ENCODE measurements at regions not wholly inside any gene's neighbourhood (a gene's known extent, or its start where the extent isn't known, plus 50 kb on each side); places are given as distances from the start of the nearest gene placed in this dataset.

GRCh38 chr6:71414486-71414885, 125.9 kb downstream of the OGFRL1 start:
- peaks cover under 1% of the 10 kb centered on the region for H3K27me3 ChIP-seq (ENCODE audit: control insufficient read depth, insufficient read depth, low read length)
- no peaks in the 10 kb centered on the region for H3K36me3 ChIP-seq (ENCODE audit: control insufficient read depth, insufficient read depth, low read length)
- H3K4me3 ChIP-seq (ENCODE audit: low read length) = no peak overlapping the region
- H3K9ac ChIP-seq (ENCODE audit: low read length) = no peak overlapping the region
- H3K4me1 ChIP-seq (ENCODE audit: control insufficient read depth, insufficient read depth, low read length) = peaks cover 12% of the 10 kb centered on the region
- no peaks in the 10 kb centered on the region for H3K9me3 ChIP-seq (ENCODE audit: control insufficient read depth, low read length)

GRCh38 chr6:71419217-71420094, 130.8 kb downstream of the OGFRL1 start:
- Histone ChIP-seq H3K27me3 (ENCODE audit: control insufficient read depth, insufficient read depth, low read length) (peaks cover 6% of the 10 kb centered on the region), H3K9me3 (ENCODE audit: control insufficient read depth, low read length) (no peaks in the 10 kb centered on the region), H3K4me1 (ENCODE audit: control insufficient read depth, insufficient read depth, low read length) (no peaks in the 10 kb centered on the region)

DNA sequence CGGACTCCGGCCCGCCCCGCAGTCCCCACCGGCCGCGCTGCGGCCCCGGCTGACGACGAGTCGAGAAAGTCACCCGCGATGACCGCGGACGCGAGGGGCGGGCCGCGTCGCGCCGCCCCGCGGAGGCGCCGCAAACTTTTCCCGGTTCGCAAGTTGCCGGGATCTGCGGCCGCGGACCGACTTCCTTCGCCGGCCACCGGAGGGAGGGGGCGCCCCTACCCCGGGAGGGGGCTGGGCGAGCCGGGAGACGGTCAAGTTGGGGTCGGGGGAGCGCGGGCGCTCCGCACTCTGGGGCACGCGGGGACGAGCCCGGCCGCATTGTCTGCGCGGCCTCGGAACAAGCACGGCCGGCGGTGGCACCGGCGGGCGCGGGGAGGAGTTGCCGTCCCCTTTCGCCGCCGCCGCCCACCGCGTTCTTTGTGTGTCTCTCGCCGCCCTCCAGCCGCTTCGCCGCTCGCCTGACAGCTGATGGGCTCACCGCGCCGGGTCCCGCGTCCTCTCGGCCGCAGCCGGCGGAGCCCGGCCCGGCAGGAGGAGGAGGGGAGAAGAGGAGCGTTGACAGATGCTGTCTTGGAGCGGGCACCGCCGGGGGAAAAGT, 131.6 kb downstream of the OGFRL1 start:
- peak overlapping the region; percentile 82 for H3K4me3 ChIP-seq (ENCODE audit: low read length)
- peak overlapping the region; percentile 63 for H3K9ac ChIP-seq (ENCODE audit: low read length)
- H3K27me3 ChIP-seq (ENCODE audit: control insufficient read depth, insufficient read depth, low read length) = peaks cover 6% of the 10 kb centered on the region
- H3K4me1 ChIP-seq (ENCODE audit: control insufficient read depth, insufficient read depth, low read length) = no peaks in the 10 kb centered on the region
- no peaks in the 10 kb centered on the region for H3K9me3 ChIP-seq (ENCODE audit: control insufficient read depth, low read length)
- H3K36me3 ChIP-seq (ENCODE audit: control insufficient read depth, insufficient read depth, low read length) = no peaks in the 10 kb centered on the region

More at GRCh38 chr6:71419217-71420094, 130.8 kb downstream of the OGFRL1 start:
- peak overlapping the region; percentile 63 for H3K9ac ChIP-seq (ENCODE audit: low read length)
- peak overlapping the region; percentile 82 for H3K4me3 ChIP-seq (ENCODE audit: low read length)
- no peaks in the 10 kb centered on the region for H3K36me3 ChIP-seq (ENCODE audit: control insufficient read depth, insufficient read depth, low read length)

DNA sequence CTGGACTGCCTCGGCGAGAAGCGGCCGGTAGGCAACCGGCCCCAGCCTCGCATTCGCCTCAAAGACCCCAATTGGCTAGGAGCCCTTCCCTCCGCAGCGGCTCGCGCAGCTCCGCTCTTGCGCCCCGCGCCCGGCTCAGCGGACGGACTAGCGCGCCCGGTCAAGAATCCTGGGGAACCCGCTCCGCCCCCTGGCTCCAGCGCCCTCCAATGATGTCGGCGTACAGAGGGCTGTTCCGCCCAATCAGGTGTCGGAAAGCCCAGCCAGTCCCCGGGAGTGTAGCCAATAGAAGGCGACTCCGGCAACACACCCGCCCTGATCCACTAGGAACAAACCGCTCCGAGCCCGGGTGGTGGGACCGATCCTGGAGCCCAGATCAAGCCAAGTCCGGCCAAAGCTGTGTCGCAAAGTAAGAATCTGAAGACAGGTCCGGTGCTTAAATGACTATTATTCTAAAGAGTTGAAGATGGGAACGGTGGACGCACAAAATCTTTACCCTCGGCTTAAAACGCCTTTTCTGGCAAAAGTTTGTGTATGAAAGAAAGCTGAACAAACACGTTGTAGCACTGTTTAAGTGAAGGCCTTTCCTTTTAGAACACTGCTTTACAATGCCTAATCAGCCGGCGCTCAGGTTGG, 132.2 kb downstream of the OGFRL1 start:
- H3K4me1 ChIP-seq (ENCODE audit: control insufficient read depth, insufficient read depth, low read length) = no peaks in the 10 kb centered on the region
- H3K9me3 ChIP-seq (ENCODE audit: control insufficient read depth, low read length) = no peaks in the 10 kb centered on the region
- H3K9ac ChIP-seq (ENCODE audit: low read length) = peak overlapping the region; percentile 63
- H3K4me3 ChIP-seq (ENCODE audit: low read length) = peak overlapping the region; percentile 82
- no peaks in the 10 kb centered on the region for H3K36me3 ChIP-seq (ENCODE audit: control insufficient read depth, insufficient read depth, low read length)
- H3K27me3 ChIP-seq (ENCODE audit: control insufficient read depth, insufficient read depth, low read length) = peaks cover 6% of the 10 kb centered on the region

DNA sequence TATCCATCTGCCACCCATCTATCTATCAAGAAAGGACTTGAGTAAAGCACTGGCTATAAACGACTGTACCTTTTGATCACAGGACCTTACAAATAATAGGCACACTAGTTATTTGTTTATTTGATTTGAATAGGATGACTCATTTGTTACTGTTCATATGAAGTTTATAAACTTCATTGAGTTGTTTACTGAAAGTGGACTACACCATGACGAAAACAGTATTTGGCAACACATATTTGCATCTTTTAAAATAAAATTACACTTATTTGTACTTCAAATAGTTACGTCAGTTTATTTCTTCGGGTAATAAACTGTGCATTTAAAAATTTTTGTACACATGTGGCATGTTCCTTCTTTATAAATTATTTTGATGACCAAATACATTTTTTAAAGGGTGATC, 133.0 kb downstream of the OGFRL1 start:
- no peak overlapping the region for H3K9ac ChIP-seq (ENCODE audit: low read length)
- peaks cover 6% of the 10 kb centered on the region for H3K27me3 ChIP-seq (ENCODE audit: control insufficient read depth, insufficient read depth, low read length)

GRCh38 chr6:71430018-71430417, 141.4 kb downstream of the OGFRL1 start:
- Histone ChIP-seq H3K9ac (ENCODE audit: low read length) (no peak overlapping the region), H3K36me3 (ENCODE audit: control insufficient read depth, insufficient read depth, low read length) (no peaks in the 10 kb centered on the region), H3K27me3 (ENCODE audit: control insufficient read depth, insufficient read depth, low read length) (peaks cover 4% of the 10 kb centered on the region), H3K4me3 (ENCODE audit: low read length) (no peak overlapping the region), H3K4me1 (ENCODE audit: control insufficient read depth, insufficient read depth, low read length) (no peaks in the 10 kb centered on the region), H3K9me3 (ENCODE audit: control insufficient read depth, low read length) (no peaks in the 10 kb centered on the region)

More for the DNA sequence above, 133.0 kb downstream of the OGFRL1 start:
- no peaks in the 10 kb centered on the region for H3K9me3 ChIP-seq (ENCODE audit: control insufficient read depth, low read length)
- no peak overlapping the region for H3K4me3 ChIP-seq (ENCODE audit: low read length)
- H3K4me1 ChIP-seq (ENCODE audit: control insufficient read depth, insufficient read depth, low read length) = no peaks in the 10 kb centered on the region
- H3K36me3 ChIP-seq (ENCODE audit: control insufficient read depth, insufficient read depth, low read length) = no peaks in the 10 kb centered on the region

DNA sequence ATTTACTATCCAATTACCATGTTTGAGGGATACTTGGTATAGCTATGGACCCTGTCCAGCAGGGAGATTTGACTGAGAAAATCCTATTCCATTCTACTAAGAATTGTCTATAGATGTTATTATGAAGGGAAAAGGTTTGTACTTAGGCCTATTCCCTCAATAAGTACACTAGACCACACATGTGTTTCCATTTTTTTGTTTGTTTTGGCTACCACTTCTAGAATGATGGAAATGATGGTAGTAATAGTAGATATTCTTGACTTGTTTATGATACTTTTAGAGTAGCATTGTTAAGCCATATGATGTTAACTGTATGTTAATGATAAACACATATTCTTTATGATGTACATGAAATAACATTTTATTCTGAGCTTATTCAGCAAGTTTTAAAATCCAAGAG, 144.8 kb downstream of the OGFRL1 start:
- H3K27me3 ChIP-seq (ENCODE audit: control insufficient read depth, insufficient read depth, low read length) = peaks cover 4% of the 10 kb centered on the region
- no peak overlapping the region for H3K4me3 ChIP-seq (ENCODE audit: low read length)
- H3K9me3 ChIP-seq (ENCODE audit: control insufficient read depth, low read length) = no peaks in the 10 kb centered on the region
- no peaks in the 10 kb centered on the region for H3K4me1 ChIP-seq (ENCODE audit: control insufficient read depth, insufficient read depth, low read length)
- no peaks in the 10 kb centered on the region for H3K36me3 ChIP-seq (ENCODE audit: control insufficient read depth, insufficient read depth, low read length)
- no peak overlapping the region for H3K9ac ChIP-seq (ENCODE audit: low read length)

DNA sequence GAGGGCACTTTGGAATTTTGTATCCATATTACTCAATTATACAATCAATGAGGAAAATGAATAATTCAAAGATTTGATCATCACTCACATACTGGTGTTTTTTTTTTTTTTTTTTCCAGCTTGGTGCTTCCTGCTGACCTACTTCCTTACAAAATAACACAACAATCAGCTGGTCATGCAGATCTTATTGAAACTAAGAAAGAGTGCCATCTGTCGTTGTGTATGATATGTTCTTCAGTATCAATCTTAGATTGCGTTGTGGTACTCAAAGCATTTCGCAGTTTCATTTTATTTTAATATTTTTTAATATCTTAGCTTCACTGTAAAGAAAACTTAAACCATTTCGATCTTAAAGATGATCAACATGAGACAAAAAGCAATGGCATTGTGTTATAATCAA, 155.6 kb downstream of the OGFRL1 start:
- Histone ChIP-seq H3K9ac (ENCODE audit: low read length) (no peak overlapping the region), H3K4me1 (ENCODE audit: control insufficient read depth, insufficient read depth, low read length) (no peaks in the 10 kb centered on the region), H3K9me3 (ENCODE audit: control insufficient read depth, low read length) (no peaks in the 10 kb centered on the region), H3K4me3 (ENCODE audit: low read length) (no peak overlapping the region), H3K27me3 (ENCODE audit: control insufficient read depth, insufficient read depth, low read length) (no peaks in the 10 kb centered on the region), H3K36me3 (ENCODE audit: control insufficient read depth, insufficient read depth, low read length) (no peaks in the 10 kb centered on the region)

GRCh38 chr6:71446057-71446456, 157.4 kb downstream of the OGFRL1 start:
- H3K27me3 ChIP-seq (ENCODE audit: control insufficient read depth, insufficient read depth, low read length) = no peaks in the 10 kb centered on the region
- H3K4me3 ChIP-seq (ENCODE audit: low read length) = no peak overlapping the region
- no peak overlapping the region for H3K9ac ChIP-seq (ENCODE audit: low read length)
- no peaks in the 10 kb centered on the region for H3K9me3 ChIP-seq (ENCODE audit: control insufficient read depth, low read length)
- no peaks in the 10 kb centered on the region for H3K36me3 ChIP-seq (ENCODE audit: control insufficient read depth, insufficient read depth, low read length)
- H3K4me1 ChIP-seq (ENCODE audit: control insufficient read depth, insufficient read depth, low read length) = no peaks in the 10 kb centered on the region

GRCh38 chr6:71446470-71446869, 157.9 kb downstream of the OGFRL1 start:
- H3K4me3 ChIP-seq (ENCODE audit: low read length) = no peak overlapping the region
- no peaks in the 10 kb centered on the region for H3K9me3 ChIP-seq (ENCODE audit: control insufficient read depth, low read length)
- H3K36me3 ChIP-seq (ENCODE audit: control insufficient read depth, insufficient read depth, low read length) = no peaks in the 10 kb centered on the region
- H3K27me3 ChIP-seq (ENCODE audit: control insufficient read depth, insufficient read depth, low read length) = no peaks in the 10 kb centered on the region
- no peak overlapping the region for H3K9ac ChIP-seq (ENCODE audit: low read length)
- no peaks in the 10 kb centered on the region for H3K4me1 ChIP-seq (ENCODE audit: control insufficient read depth, insufficient read depth, low read length)

- no peak overlapping the region for H3K4me3 ChIP-seq (ENCODE audit: low read length)
- no peak overlapping the region for H3K9ac ChIP-seq (ENCODE audit: low read length)
- H3K4me1 ChIP-seq (ENCODE audit: control insufficient read depth, insufficient read depth, low read length) = no peaks in the 10 kb centered on the region
- H3K27me3 ChIP-seq (ENCODE audit: control insufficient read depth, insufficient read depth, low read length) = no peaks in the 10 kb centered on the region
- no peaks in the 10 kb centered on the region for H3K9me3 ChIP-seq (ENCODE audit: control insufficient read depth, low read length)
- no peaks in the 10 kb centered on the region for H3K36me3 ChIP-seq (ENCODE audit: control insufficient read depth, insufficient read depth, low read length)
Observed at GRCh38 chr6:71452697-71453370, 164.2 kb downstream of the OGFRL1 start.

DNA sequence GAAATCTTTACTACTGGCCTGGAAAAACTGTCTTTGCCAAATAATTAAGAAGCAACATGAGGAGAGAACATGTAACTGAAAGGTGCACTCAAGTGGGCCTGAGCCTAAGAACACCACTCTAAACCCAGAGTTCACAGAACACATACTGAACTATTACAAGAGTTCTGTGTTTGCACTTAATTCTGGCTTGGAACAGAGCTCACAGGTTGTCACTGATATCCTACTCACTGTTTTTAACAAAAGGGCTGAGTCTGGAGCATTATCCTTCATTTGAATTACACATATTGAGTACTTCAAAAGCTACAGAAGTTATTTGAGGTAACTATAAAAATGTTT, 164.7 kb downstream of the OGFRL1 start:
- no peaks in the 10 kb centered on the region for H3K4me1 ChIP-seq (ENCODE audit: control insufficient read depth, insufficient read depth, low read length)
- H3K9me3 ChIP-seq (ENCODE audit: control insufficient read depth, low read length) = no peaks in the 10 kb centered on the region
- H3K4me3 ChIP-seq (ENCODE audit: low read length) = no peak overlapping the region
- H3K27me3 ChIP-seq (ENCODE audit: control insufficient read depth, insufficient read depth, low read length) = no peaks in the 10 kb centered on the region
- H3K36me3 ChIP-seq (ENCODE audit: control insufficient read depth, insufficient read depth, low read length) = no peaks in the 10 kb centered on the region
- H3K9ac ChIP-seq (ENCODE audit: low read length) = no peak overlapping the region
